Mesodermal cell (in vitro differentiated cells): ENCODE measurements at regions not wholly inside any gene's neighbourhood (a gene's known extent, or its start where the extent isn't known, plus 50 kb on each side); places are given as distances from the start of the nearest gene placed in this dataset.
"Not testable (repeated sequence)": the region's sequence is repeated elsewhere in the genome, so short reads cannot be mapped to it uniquely, and the experiment has no call there.

ENCODE experiments used
- H3K27ac ChIP-seq: 2 replicates; pipeline ENCODE4 v1.7.0; 2013; ENCODE audit warnings: mild to moderate bottlenecking, low read depth, low read length, moderate library complexity; ENCODE audit not compliant: severe bottlenecking
- H3K36me3 ChIP-seq: 2 replicates; pipeline ENCODE4 v1.7.1; 2013; ENCODE audit warnings: mild to moderate bottlenecking, low read length, moderate library complexity; ENCODE audit not compliant: control insufficient read depth, insufficient read depth
- H3K4me1 ChIP-seq: one replicate; pipeline ENCODE4 v1.7.1; 2013; ENCODE audit warnings: mild to moderate bottlenecking, low read length; ENCODE audit not compliant: insufficient read depth, control insufficient read depth, poor library complexity, severe bottlenecking
- H3K4me3 ChIP-seq: 2 replicates; pipeline ENCODE4 v1.7.0; 2013; ENCODE audit warnings: low read length, control low read depth, mild to moderate bottlenecking; ENCODE audit not compliant: insufficient read depth, poor library complexity, severe bottlenecking; ENCODE audit errors: extremely low read depth
- H3K9me3 ChIP-seq: 2 replicates; pipeline ENCODE4 v1.7.1; 2013; ENCODE audit warnings: mild to moderate bottlenecking, low read length, moderate library complexity; ENCODE audit not compliant: control insufficient read depth
- WGBS, 2 experiments: methylation state at CpG; one replicate each; pipeline ENCODE4 v1.1.5; 2013; ENCODE audit warnings: missing lambda C conversion rate in 2 of 2; ENCODE audit not compliant: insufficient coverage in 2 of 2; 5-methylcytosine and 5-hydroxymethylcytosine counted together

DNA sequence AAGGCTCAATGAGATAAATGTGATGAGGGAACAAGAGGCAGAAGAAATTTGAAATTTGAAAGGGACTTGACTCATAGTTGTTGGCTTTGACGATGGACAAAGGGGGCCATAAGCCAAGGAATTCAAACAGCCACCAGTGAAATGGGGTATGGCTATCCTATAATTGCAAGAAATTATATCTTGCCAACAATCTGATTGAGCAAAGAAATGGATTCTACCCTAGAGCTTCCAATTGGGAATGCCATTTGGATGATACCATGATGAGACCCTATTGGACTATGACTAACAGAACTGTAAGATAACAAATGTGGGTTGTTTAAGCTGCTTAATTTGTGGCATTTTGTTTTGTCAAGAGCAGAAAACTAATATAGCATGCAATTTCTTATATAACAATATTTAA lies 270.1 kb upstream of the ARSJ start:
- Histone ChIP-seq H3K27ac (no peak overlapping the region), H3K4me3 (no peak overlapping the region), H3K36me3 (no peaks in the 10 kb centered on the region), H3K9me3 (no peaks in the 10 kb centered on the region), H3K4me1 (no peaks in the 10 kb centered on the region)
- WGBS, 2 experiments: 86% methylated on average over 1 of the region's 1 CpG

DNA sequence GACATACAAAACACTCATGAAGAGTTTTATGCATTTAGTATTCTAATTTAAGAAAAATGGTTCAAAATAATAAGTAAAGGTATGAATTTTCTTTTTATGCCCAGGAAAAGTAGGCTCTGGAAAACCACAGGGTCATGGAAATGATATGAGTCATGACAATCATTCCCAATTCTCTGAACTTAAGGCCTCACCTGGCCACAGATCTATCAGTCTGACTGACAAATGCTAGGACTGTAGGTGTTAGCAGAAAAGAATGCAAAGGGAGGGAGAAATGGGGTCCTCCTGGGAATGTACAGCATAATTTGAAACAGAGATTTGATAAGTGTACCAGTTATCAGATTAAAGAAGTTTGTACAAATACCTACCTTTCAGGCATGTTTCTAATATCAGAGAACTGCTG lies 270.5 kb upstream of the ARSJ start:
- Histone ChIP-seq H3K4me3 (no peak overlapping the region), H3K27ac (no peak overlapping the region), H3K9me3 (no peaks in the 10 kb centered on the region), H3K36me3 (no peaks in the 10 kb centered on the region), H3K4me1 (no peaks in the 10 kb centered on the region)

- Histone ChIP-seq H3K4me1 (no peaks in the 10 kb centered on the region), H3K27ac (no peak overlapping the region), H3K36me3 (no peaks in the 10 kb centered on the region), H3K9me3 (no peaks in the 10 kb centered on the region), H3K4me3 (no peak overlapping the region)
- WGBS, 2 experiments: 80% methylated on average over 1 of the region's 2 CpGs; no CpG with 5 or more reads in 1 of the 2 experiments
These were observed 271.0 kb upstream of the ARSJ start for GRCh38 chr4:114250439-114250891.

DNA sequence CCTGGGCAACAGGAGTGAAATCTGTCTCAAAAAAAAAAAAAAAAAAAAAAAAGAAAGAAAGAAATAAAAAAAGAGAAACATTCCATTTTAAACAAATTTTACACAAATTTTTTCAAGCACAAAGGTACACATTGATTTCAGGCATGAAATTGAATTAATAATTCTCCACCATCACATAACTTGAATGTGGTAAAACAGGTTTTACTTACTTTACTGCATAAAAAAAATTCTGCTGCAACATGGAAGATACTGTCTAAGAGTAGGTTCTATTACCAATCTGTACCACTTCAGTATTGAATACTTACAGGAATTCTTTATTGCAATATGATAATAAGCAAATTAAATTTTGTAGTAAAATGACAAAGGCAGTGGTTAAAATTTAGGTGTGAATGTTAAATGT lies 271.6 kb upstream of the ARSJ start:
- Histone ChIP-seq H3K9me3 (no peaks in the 10 kb centered on the region), H3K4me3 (no peak overlapping the region), H3K4me1 (no peaks in the 10 kb centered on the region), H3K36me3 (no peaks in the 10 kb centered on the region), H3K27ac (no peak overlapping the region)

DNA sequence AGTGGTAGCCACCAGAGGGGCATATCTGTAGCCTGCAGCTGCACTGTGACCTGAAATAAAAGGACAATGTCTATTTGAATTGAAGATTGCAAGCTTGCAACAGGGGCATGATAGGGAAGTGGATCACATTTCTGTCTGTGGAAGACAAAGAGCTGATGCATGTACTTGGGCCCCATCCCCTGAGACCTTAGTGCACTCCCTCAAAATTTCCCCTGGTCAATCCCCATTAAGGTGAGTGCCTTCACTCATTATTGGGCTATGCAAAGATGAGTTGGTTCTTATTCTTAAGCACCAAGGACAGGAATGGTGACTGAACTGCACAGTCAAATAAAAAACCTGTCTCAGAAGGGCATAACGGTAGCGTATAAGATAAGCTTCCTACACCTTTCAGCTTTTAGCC lies 273.1 kb upstream of the ARSJ start:
- H3K36me3 ChIP-seq: no peaks in the 10 kb centered on the region
- WGBS, 2 experiments: 100% methylated on average over 2 of the region's 2 CpGs
- H3K4me1 ChIP-seq: no peaks in the 10 kb centered on the region
- H3K27ac ChIP-seq: no peak overlapping the region
- no peaks in the 10 kb centered on the region for H3K9me3 ChIP-seq
- H3K4me3 ChIP-seq: no peak overlapping the region

- Histone ChIP-seq H3K36me3 (no peaks in the 10 kb centered on the region), H3K4me1 (no peaks in the 10 kb centered on the region), H3K9me3 (no peaks in the 10 kb centered on the region), H3K27ac (no peak overlapping the region), H3K4me3 (no peak overlapping the region)
- WGBS, 2 experiments: no CpG with 5 or more reads among the region's 1 CpG
These were observed 278.1 kb upstream of the ARSJ start for GRCh38 chr4:114257501-114257900.

DNA sequence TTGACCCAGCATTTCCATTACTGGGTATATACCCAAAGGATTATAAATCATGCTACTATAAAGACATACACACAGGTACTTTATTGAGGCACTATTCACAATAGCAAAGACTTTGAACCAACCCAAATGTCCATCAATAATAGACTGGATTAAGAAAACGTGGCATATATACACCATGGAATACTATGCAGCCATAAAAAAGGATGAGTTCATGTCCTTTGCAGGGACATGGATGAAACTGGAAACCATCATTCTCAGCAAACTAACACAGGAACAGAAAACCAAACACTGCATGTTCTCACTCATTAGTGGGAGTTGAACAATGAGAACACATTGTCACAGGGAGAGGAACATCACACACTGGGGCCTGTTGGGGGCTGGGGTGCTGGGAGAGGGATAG lies 283.0 kb upstream of the ARSJ start:
- no CpG with 5 or more reads among the region's 1 CpG for WGBS, 2 experiments
- H3K9me3 ChIP-seq, H3K4me1 ChIP-seq, H3K4me3 ChIP-seq, H3K27ac ChIP-seq, H3K36me3 ChIP-seq: not testable (repeated sequence)

DNA sequence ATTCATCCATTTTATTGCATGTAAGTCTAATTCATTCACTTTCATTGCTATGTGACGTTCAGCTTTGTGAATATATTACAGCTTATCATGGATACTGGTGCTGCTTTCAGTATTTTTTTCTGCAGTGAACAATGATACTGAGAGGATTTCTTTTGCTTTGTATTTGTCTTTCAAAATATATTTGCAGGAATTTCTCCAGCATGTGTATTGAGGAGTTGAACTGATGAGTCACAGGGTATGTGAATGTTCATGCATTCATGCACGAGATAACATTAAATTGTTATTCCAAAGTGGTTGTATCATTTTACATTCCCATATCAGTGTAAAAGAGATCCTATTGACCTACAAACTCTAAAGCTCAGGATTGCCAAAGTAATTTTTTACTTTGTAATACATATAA lies 283.8 kb upstream of the ARSJ start:
- no peak overlapping the region for H3K27ac ChIP-seq
- H3K36me3 ChIP-seq: no peaks in the 10 kb centered on the region
- 100% methylated on average over 1 of the region's 2 CpGs; no CpG with 5 or more reads in 1 of the 2 experiments for WGBS, 2 experiments
- H3K4me1 ChIP-seq: no peaks in the 10 kb centered on the region
- H3K9me3 ChIP-seq: no peaks in the 10 kb centered on the region
- no peak overlapping the region for H3K4me3 ChIP-seq

- Histone ChIP-seq H3K4me3 (no peak overlapping the region), H3K36me3 (no peaks in the 10 kb centered on the region), H3K27ac (no peak overlapping the region), H3K9me3 (no peaks in the 10 kb centered on the region), H3K4me1 (no peaks in the 10 kb centered on the region)
- WGBS, 2 experiments: no CpG with 5 or more reads among the region's 1 CpG
These were observed 285.0 kb upstream of the ARSJ start for GRCh38 chr4:114264452-114264851.

DNA sequence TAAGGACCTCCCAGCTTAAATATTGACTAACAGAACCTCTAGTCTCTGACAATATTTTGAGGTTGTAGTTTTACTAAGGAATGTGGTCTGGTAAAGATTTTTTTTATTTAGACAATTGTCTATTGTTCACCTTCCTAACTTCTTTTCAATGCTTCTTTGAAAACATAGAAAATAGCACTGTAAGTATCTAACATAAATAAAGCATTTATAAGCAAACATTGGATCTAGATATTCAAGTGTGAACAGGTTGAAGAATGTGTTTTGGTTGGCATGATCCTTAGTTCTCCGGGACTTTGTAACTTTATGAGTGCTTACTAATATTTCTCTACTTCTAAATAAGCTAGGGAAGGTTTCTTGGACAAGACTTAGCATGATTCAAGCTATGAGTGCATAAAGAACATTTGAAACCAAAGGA lies 285.4 kb upstream of the ARSJ start:
- WGBS, 2 experiments: no CpG with 5 or more reads among the region's 1 CpG
- Histone ChIP-seq H3K4me1 (no peaks in the 10 kb centered on the region), H3K9me3 (no peaks in the 10 kb centered on the region), H3K36me3 (no peaks in the 10 kb centered on the region), H3K27ac (no peak overlapping the region), H3K4me3 (no peak overlapping the region)

GRCh38 chr4:114265342-114265741 lies 285.9 kb upstream of the ARSJ start:
- H3K9me3 ChIP-seq: no peaks in the 10 kb centered on the region
- H3K4me3 ChIP-seq: no peak overlapping the region
- WGBS, 2 experiments: 100% methylated on average over 1 of the region's 3 CpGs; no CpG with 5 or more reads in 1 of the 2 experiments

GRCh38 chr4:114267976-114268375 lies 288.5 kb upstream of the ARSJ start:
- no CpG with 5 or more reads among the region's 1 CpG for WGBS, 2 experiments

More at GRCh38 chr4:114265342-114265741, 285.9 kb upstream of the ARSJ start:
- Histone ChIP-seq H3K27ac (no peak overlapping the region), H3K36me3 (no peaks in the 10 kb centered on the region), H3K4me1 (no peaks in the 10 kb centered on the region)

More at GRCh38 chr4:114267976-114268375, 288.5 kb upstream of the ARSJ start:
- Histone ChIP-seq H3K4me3 (no peak overlapping the region), H3K27ac (no peak overlapping the region), H3K9me3 (no peaks in the 10 kb centered on the region), H3K36me3 (no peaks in the 10 kb centered on the region), H3K4me1 (peaks cover 5% of the 10 kb centered on the region)
